ENCODE measurements at regions not wholly inside any gene's neighbourhood (a gene's known extent, or its start where the extent isn't known, plus 50 kb on each side); places are given as distances from the start of the nearest gene placed in this dataset.

GRCh38 chr2:12120281-12121150 lies 374.1 kb downstream of the LPIN1 start:
- no peak for TF ChIP-seq CTCF (conservative IDR thresholded peaks at IDR 0.05; ENCODE audit: low read depth, low read length)
- H3K4me3 ChIP-seq (ENCODE audit: low read depth, low read length) = no peak overlapping the region
- no peak for DNase-seq (ENCODE audit: low read depth)

DNA sequence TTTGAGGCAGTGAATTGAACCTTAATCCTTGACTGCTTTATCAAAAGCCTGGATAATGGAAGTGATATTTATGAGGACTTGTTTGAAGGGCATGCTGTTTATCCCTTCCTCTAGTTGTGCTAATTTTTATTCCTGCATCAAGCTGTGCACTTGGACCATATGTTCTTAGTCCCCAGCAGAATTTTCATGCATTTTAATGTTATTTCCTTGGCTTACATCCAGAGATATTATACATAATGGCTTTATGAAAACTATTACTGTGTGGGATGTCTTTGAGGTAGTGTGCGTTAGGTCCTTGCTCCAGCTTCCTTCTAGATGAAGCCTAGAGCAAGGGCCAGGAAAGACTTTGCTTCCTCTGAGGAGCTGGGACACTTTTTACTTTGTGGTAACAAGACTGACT lies 378.4 kb downstream of the LPIN1 start:
- no peak for DNase-seq (ENCODE audit: low read depth)
- TF ChIP-seq CTCF (conservative IDR thresholded peaks at IDR 0.05; ENCODE audit: low read depth, low read length) = no peak
- no peak overlapping the region for H3K4me3 ChIP-seq (ENCODE audit: low read depth, low read length)

DNA sequence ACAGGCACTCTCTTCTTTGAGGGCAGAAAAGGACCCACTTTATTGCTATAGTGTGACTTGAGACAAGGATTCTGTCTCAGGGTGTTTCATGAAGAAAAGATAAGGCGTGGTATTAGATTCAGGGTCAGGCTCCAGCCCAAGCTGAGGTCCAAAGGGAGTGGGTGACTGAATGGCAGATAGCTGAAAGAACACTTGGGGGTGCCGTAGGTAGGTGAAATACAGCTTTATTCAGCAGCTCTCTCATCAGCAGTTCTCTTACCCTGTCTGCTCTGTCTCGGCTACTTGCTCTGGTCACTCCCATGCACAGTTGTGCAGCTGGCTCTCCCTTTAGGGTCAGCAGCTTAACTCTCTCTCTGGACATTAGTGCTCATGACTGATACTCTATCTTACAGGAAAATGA lies 379.9 kb downstream of the LPIN1 start:
- DNase-seq (ENCODE audit: low read depth) = no peak
- no peak for TF ChIP-seq CTCF (conservative IDR thresholded peaks at IDR 0.05; ENCODE audit: low read depth, low read length)

GRCh38 chr2:12127638-12128037 lies 381.2 kb downstream of the LPIN1 start:
- H3K4me3 ChIP-seq (ENCODE audit: low read depth, low read length) = no peak overlapping the region
- TF ChIP-seq CTCF (conservative IDR thresholded peaks at IDR 0.05; ENCODE audit: low read depth, low read length) = no peak
- DNase-seq (ENCODE audit: low read depth) = no peak

More for the DNA sequence above, 379.9 kb downstream of the LPIN1 start:
- no peak overlapping the region for H3K4me3 ChIP-seq (ENCODE audit: low read depth, low read length)

DNA sequence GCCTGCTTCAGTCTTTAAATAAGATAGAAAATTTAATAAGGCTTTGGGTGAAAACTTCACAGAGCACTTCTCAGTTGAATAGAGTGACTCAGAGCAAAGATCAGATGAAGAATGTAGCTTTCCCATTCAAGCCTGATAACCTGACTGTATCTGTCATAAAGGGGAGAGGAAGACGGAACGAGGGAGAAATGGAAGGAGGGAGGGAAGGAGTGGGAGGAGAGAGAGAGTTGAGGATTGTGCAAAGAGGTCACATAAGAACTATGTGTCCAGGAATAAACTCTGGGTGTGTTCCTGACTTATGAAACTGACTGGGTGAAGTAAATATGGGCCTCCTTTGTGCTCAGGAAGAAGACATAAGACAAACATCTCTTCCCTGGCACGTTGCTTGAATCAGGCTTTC lies 385.5 kb downstream of the LPIN1 start:
- no peak for DNase-seq (ENCODE audit: low read depth)
- TF ChIP-seq CTCF (conservative IDR thresholded peaks at IDR 0.05; ENCODE audit: low read depth, low read length) = no peak
- H3K4me3 ChIP-seq (ENCODE audit: low read depth, low read length) = no peak overlapping the region

DNA sequence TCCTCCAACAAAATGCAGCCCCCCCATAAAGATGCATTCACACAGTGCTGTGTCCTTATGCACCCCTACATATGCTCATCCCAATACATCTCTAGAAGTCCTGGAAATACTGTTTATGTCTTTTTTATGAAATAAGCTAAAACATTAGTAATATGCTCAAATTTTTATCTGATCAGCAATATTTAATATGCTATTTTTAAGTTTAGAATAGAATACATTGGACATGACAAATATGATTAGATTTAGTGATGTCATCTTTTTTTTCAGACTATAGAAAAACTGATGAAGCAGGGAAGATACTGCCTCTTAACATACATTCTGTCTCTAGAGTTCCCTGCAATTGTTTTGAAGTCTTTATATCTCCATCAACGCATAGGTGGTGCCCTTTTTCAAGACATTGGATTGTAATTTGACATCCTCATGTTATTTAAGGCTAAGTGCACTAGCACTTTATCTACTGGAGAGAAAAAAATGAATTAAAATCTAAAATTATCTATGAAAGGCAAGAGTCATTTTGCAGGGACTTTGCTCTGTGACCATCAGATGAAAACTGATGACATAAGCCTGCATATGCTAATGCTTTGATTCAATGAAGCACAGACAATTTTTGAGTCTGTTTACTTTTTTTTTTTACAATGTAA lies 395.3 kb downstream of the LPIN1 start:
- no peak for TF ChIP-seq CTCF (conservative IDR thresholded peaks at IDR 0.05; ENCODE audit: low read depth, low read length)
- no peak for DNase-seq (ENCODE audit: low read depth)
- H3K4me3 ChIP-seq (ENCODE audit: low read depth, low read length) = no peak overlapping the region

Data from epithelial cell of proximal tubule (primary cell).